Smooth muscle cell (in vitro differentiated cells): ENCODE measurements at regions not wholly inside any gene's neighbourhood (a gene's known extent, or its start where the extent isn't known, plus 50 kb on each side); places are given as distances from the start of the nearest gene placed in this dataset.
A peak's percentile ranks its signal among the peaks of the same experiment; 100 is the strongest.

Source experiments
- DNase-seq: peaks from one replicate; lab custom pipeline; 2025; ENCODE audit not compliant: unreplicated experiment; lab: John Stamatoyannopoulos, UW
- H2AFZ ChIP-seq: fragments of 200-600 bp; sonication (generic); 2 replicates; pipeline ENCODE4 v1.6.0; 2016; ENCODE audit warnings: antibody characterized with exemption, low read depth, mild to moderate bottlenecking
- H3F3A ChIP-seq: fragments of 200-600 bp; sonication (generic); 2 replicates; pipeline ENCODE4 v1.6.0; 2017; ENCODE audit warnings: antibody characterized with exemption, low read depth
- H3K27ac ChIP-seq: fragments of 200-600 bp; sonication (generic); 2 replicates; pipeline ENCODE4 v1.5.1; 2016; ENCODE audit warnings: low read depth, mild to moderate bottlenecking
- H3K27me3 ChIP-seq: fragments of 200-600 bp; sonication (generic); 2 replicates; pipeline ENCODE4 v1.6.1; 2016; ENCODE audit warnings: low read depth, mild to moderate bottlenecking
- H3K36me3 ChIP-seq: fragments of 200-600 bp; sonication (generic); 2 replicates; pipeline ENCODE4 v1.5.1; 2016; ENCODE audit warnings: low read depth
- H3K4me1 ChIP-seq: fragments of 200-600 bp; sonication (generic); 2 replicates; pipeline ENCODE4 v1.5.1; 2016; ENCODE audit warnings: low read depth
- H3K4me2 ChIP-seq: fragments of 200-600 bp; sonication (generic); 2 replicates; pipeline ENCODE4 v1.6.0; 2016; ENCODE audit warnings: mild to moderate bottlenecking
- H3K4me3 ChIP-seq: fragments of 200-600 bp; sonication (generic); 2 replicates; pipeline ENCODE4 v1.5.1; 2016; ENCODE audit warnings: mild to moderate bottlenecking
- H3K79me2 ChIP-seq: fragments of 200-600 bp; sonication (generic); 2 replicates; pipeline ENCODE4 v1.6.0; 2016; ENCODE audit warnings: low read depth, mild to moderate bottlenecking
- H3K9ac ChIP-seq: fragments of 200-600 bp; sonication (generic); 2 replicates; pipeline ENCODE4 v1.6.0; 2016; ENCODE audit warnings: low read depth
- H3K9me3 ChIP-seq: fragments of 200-600 bp; sonication (generic); replicated peaks from 2 replicates; pipeline ENCODE4 v1.5.1; 2016; ENCODE audit warnings: low read depth
- H4K20me1 ChIP-seq: fragments of 200-600 bp; sonication (generic); 2 replicates; pipeline ENCODE4 v1.6.0; 2016; ENCODE audit warnings: low read depth
- WGBS: methylation state at CpG from one replicate; pipeline ENCODE4 v1.1.7; 2016; ENCODE audit warnings: low lambda C conversion rate; 5-methylcytosine and 5-hydroxymethylcytosine counted together
- TF ChIP-seq, protein P1 (sequence below): fragments of 200-600 bp; sonication (generic); IDR thresholded peaks from 2 replicates; pipeline ENCODE4 v1.5.1; 2017; ENCODE audit warnings: borderline replicate concordance, mild to moderate bottlenecking, antibody characterized with exemption; ENCODE audit not compliant: insufficient read depth, poor library complexity, severe bottlenecking

DNA sequence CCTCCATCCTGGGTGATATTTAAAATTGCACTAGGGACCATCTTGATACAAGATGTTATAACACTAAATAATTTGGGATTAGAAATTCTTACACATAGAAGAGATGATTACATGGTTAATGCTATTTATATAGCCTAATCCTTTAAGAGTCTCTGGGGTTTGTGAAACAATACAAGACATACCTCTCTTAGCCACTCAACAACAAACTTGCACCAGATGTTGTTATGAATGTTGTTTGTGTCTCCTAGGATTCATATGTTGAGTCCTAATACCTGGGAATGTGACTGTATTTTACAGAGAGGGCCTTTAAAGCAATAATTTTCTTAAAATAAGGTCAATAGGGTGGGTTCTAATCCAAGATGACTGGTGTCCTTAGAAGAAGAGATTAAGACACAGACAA lies 678.3 kb downstream of the NYAP2 start:
- TF ChIP-seq, protein P1, sequence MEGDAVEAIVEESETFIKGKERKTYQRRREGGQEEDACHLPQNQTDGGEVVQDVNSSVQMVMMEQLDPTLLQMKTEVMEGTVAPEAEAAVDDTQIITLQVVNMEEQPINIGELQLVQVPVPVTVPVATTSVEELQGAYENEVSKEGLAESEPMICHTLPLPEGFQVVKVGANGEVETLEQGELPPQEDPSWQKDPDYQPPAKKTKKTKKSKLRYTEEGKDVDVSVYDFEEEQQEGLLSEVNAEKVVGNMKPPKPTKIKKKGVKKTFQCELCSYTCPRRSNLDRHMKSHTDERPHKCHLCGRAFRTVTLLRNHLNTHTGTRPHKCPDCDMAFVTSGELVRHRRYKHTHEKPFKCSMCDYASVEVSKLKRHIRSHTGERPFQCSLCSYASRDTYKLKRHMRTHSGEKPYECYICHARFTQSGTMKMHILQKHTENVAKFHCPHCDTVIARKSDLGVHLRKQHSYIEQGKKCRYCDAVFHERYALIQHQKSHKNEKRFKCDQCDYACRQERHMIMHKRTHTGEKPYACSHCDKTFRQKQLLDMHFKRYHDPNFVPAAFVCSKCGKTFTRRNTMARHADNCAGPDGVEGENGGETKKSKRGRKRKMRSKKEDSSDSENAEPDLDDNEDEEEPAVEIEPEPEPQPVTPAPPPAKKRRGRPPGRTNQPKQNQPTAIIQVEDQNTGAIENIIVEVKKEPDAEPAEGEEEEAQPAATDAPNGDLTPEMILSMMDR, result no peak
- Histone ChIP-seq H3F3A (no peaks in the 10 kb centered on the region), H3K4me2 (peak overlapping the region; percentile 32), H3K9me3 (no peaks in the 10 kb centered on the region), H3K9ac (no peak overlapping the region), H3K27ac (peak overlapping the region; percentile 86), H3K27me3 (no peaks in the 10 kb centered on the region), H3K4me3 (no peak overlapping the region), H3K79me2 (no peaks in the 10 kb centered on the region), H4K20me1 (no peaks in the 10 kb centered on the region), H2AFZ (peak overlapping the region; percentile 33), H3K4me1 (peaks cover 2% of the 10 kb centered on the region), H3K36me3 (no peaks in the 10 kb centered on the region)
- no peak for DNase-seq

DNA sequence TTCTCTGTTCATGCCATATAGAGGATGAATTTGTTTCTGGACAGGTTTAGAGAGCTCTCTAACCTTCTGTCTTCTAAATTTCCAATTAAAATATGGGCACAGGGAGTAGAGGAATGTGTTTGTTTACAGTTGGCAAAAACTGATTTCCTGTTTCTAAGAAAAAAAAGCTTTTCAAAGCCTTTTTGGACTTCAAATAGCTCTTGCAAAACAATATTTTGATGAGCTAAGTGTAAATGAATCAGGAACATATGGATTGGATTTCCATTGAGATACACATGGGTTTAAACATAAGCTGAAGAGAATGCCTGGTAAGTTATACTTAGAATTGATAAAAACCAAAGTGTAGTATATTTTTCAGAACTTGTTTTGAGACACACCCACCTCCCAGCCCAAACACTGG lies 677.5 kb downstream of the NYAP2 start:
- TF ChIP-seq, protein P1, result no peak
- Histone ChIP-seq H2AFZ (no peak overlapping the region), H3K4me1 (peaks cover 2% of the 10 kb centered on the region), H3K36me3 (no peaks in the 10 kb centered on the region), H3K27me3 (no peaks in the 10 kb centered on the region), H4K20me1 (no peaks in the 10 kb centered on the region), H3K9me3 (no peaks in the 10 kb centered on the region), H3K4me2 (peak overlapping the region; percentile 32), H3K27ac (peak overlapping the region; percentile 86), H3F3A (no peaks in the 10 kb centered on the region), H3K9ac (no peak overlapping the region), H3K4me3 (no peak overlapping the region), H3K79me2 (no peaks in the 10 kb centered on the region)
- DNase-seq, result no peak

DNA sequence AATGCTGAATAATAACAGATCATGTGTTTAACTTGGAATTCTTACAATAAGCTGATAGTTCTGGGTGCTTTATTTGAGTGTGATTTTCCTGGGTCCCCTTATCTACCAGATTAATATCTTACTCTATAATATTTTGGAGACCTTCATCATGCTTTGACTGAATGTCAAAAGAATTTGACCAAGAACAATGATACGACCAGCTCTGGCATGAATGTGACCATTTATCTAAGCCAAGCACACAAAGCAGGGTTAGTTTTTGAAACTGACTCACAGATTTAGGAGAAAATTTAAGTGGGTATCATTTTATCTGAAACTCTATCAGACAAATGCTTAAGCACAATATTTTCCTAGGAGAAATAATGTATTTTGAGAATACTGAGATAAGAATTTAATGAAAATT lies 677.0 kb downstream of the NYAP2 start:
- no peak for DNase-seq
- 58% methylated on average over 1 of the region's 1 CpG for WGBS
- Histone ChIP-seq H3F3A (no peaks in the 10 kb centered on the region), H4K20me1 (no peaks in the 10 kb centered on the region), H3K27me3 (no peaks in the 10 kb centered on the region), H3K4me2 (peak overlapping the region; percentile 32), H3K27ac (peak overlapping the region; percentile 86), H3K36me3 (no peaks in the 10 kb centered on the region), H3K79me2 (no peaks in the 10 kb centered on the region), H3K4me1 (peaks cover 2% of the 10 kb centered on the region), H3K9ac (no peak overlapping the region), H3K9me3 (no peaks in the 10 kb centered on the region), H2AFZ (no peak overlapping the region), H3K4me3 (no peak overlapping the region)
- TF ChIP-seq, protein P1, result no peak

DNA sequence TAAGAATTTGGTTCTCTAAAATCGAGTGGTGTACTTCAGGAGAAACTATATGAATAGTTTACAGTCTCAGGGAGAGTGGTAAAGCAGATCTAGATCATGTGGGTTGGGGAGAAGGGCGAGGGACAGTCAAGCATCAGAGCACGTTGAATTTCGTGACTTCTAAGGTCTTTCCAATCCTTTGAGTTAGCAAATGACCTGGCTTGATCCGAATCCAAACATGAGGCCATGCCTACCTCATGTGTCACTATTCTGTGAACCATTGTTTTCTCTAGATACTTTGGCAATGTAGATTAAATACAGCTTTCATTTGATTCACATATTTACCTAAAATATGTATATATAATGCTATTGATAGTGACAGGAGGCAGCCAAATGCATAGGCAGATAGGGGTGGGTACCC lies 674.9 kb downstream of the NYAP2 start:
- DNase-seq, result no peak
- Histone ChIP-seq H3K9me3 (no peaks in the 10 kb centered on the region), H3K4me3 (no peak overlapping the region), H3K27ac (no peak overlapping the region), H3K79me2 (no peaks in the 10 kb centered on the region), H2AFZ (no peak overlapping the region), H3K9ac (no peak overlapping the region), H3K4me1 (peaks cover 2% of the 10 kb centered on the region), H3K36me3 (no peaks in the 10 kb centered on the region), H3F3A (no peaks in the 10 kb centered on the region), H4K20me1 (no peaks in the 10 kb centered on the region), H3K4me2 (no peak overlapping the region), H3K27me3 (no peaks in the 10 kb centered on the region)
- 95% methylated on average over 5 of the region's 5 CpGs for WGBS
- TF ChIP-seq, protein P1, result no peak
